Stimulated activated CD4-positive, alpha-beta T cell treated with anti-CD3 and anti-CD28 coated beads, Interleukin-12 subunit alpha, Interleukin-12 subunit beta, amount 100 ng/mL, for 48 hours (primary cell): ENCODE measurements at regions not wholly inside any gene's neighbourhood (a gene's known extent, or its start where the extent isn't known, plus 50 kb on each side); places are given as distances from the start of the nearest gene placed in this dataset.
"Not testable (repeated sequence)": the region's sequence is repeated elsewhere in the genome, so short reads cannot be mapped to it uniquely, and the experiment has no call there.

ENCODE experiments used
- DNase-seq, 3 donors: peaks; one replicate each; pipeline ENCODE4 v3.0.0-alpha.2; 2020; ENCODE audit warnings: low read depth in 2 of 3, low spot score in 1 of 3

- DNase-seq: no peak
These were observed 496.9 kb upstream of the CAMK1G start for GRCh38 chr1:209086486-209087192.

GRCh38 chr1:209094384-209094783, 489.1 kb upstream of the CAMK1G start:
- no peak for DNase-seq

DNA sequence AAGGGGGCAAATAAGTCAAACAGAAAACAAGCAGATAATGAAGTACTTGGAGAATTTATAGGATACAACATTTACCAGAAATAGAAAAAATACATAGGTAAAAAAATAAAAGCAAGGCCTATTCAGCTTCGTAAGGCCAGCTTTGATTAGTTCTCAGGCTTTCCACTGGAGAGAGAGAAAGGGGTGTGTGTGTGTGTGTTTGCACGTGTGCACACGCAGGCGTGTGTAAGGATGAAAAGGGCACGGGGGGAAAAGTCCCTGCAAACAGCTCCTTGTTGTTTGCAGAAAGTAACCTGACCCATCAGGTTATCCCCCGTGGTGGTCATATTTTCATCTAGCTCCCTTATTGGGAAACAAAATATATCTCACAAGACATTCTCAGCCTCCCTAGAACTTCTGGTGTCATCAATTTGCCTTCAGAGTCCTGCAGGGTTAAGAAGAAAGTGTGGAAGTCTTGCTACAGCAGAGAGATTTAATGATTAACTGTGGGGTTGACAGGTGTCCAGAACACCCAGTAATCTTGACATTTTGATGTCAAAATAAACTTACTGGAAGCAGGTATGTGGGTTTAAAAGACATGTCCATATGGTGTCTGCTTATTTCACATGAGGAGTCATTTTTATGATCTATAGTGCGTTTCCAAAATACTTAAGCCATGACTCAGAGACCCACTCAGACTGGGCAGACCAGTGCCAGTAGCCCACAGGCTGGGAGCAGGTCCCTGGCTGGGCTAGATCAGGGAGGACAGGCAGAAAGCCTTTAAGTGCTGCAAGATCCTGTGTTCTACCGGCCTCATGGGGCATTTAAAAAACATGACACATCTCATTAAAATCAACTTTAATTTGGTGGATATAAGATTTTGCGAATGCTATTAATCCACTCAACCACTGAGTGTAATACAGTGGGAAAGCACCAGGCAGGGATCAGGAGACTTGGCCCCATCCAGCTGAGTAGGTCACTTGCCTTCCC, 487.6 kb upstream of the CAMK1G start:
- DNase-seq: no peak

- DNase-seq: no peak
These were observed 483.1 kb upstream of the CAMK1G start for GRCh38 chr1:209100460-209100859.

- DNase-seq: no peak
These were observed 482.4 kb upstream of the CAMK1G start for GRCh38 chr1:209101106-209101505.

- no peak for DNase-seq
These were observed 481.4 kb upstream of the CAMK1G start for GRCh38 chr1:209102120-209102519.

- DNase-seq: no peak
These were observed 481.0 kb upstream of the CAMK1G start for GRCh38 chr1:209102531-209102930.

DNA sequence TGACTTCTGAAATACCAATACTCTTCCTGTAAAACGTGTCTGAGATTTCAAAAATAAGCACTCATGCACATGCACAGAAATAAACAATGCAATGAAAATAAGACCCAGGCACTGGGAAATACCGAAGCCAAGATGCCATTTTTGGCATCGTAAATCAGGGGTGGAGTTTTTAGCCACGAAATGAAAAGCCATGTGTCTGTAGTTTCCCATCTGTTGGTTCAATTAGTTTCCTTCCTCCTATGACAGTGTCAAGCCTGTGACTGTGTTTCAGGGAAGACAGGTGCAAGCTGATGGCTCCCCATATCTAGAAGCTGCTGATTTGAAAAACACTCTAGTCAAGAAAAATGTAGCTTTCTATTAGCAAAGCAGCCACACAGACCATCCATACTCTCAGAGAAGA, 480.4 kb upstream of the CAMK1G start:
- no peak for DNase-seq

DNA sequence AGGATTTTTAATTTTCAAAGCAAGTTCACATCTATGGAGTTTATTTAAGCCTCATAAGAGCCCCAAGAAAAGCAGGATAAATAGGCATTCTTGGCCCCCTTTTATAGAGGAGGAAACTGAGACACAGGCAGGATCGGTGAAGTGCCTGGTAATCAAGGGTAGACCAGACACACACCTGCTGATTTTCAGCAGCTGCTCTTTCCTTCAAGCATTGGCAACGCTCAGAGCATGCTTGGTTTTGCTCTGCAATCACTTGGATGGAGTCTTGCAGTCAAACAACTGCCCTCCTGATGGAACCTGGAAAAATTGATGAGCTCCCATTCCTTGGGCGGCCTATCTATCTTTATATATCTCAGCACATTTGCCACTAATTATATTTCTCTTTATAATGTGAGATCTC, 478.9 kb upstream of the CAMK1G start:
- no peak for DNase-seq

- DNase-seq: no peak
These were observed 477.8 kb upstream of the CAMK1G start for GRCh38 chr1:209105701-209106100.

- DNase-seq: no peak
These were observed 477.2 kb upstream of the CAMK1G start for GRCh38 chr1:209106237-209106741.

DNA sequence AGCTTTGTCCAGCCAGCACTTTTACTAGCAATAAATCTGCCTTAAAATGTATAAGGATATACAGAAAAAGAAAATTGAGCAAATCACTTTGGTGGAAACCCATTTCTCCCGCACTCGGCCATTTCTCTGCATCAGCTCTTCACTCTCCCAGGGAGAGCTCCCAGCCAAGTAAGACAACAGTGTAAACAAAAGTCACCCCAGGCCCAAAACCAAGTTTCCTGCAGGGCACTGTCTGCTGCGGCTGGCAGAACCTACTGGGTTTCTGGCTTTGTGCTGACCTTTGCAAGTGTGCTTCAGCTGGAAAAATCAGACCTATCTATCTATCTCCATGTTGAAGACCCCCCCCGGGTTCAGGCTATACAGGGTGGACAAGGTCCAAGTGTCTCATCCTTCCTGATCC, 476.7 kb upstream of the CAMK1G start:
- no peak for DNase-seq

DNA sequence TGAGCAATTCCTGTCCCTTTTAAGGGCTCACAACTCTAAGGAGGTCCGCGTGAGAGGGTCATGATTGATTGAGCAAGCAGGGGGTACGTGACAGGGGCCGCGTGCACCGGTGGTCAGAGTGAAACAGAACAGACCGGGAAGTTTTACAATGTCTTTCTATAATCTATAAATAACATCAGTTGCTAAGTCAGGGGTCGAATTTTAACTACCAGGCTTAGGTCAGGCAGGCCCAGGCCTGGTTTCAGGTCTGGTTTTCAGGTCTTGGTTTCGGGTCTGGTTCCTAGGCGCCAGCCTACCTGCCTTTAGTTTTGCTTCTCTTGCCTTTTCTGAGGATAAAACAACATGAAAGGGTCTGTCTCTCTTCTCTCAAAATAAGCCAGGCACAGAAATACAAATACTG, 476.0 kb upstream of the CAMK1G start:
- no peak for DNase-seq

DNA sequence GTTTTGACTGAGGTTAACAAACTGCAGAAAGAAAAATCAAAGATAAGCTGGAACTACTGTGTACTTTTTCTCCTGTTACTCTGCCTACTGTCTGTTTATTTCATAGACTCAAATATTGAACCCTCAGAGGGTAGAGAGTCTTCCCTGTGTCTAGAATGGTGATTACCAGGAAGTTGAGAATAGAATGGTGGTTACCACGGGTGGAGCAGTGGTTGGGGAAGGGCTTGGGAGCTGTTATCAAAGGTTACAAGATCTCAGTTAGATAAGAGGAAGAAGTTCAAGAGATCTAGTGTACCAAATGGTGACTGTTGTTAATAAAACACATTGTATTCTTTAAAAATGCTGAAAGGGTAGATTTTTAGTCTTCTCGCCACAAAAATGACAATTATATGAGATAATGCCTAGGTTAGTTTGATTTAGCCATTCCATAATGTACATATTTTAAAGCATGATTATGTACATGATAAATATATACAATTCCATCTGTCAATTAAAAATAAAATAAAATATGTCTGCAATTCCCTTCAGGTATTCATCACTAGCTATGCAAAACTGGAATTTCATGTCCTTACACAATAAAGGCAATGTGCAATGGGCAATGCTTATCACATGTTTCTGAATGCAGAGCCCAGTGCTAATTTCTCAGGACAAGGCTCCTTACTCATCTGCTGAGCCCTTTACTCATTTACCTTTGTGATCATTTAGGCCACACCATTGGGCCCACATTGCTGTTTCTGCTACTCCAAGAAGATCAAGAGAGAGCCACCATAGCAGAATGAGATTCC, 474.3 kb upstream of the CAMK1G start:
- DNase-seq: no peak

- DNase-seq: no peak
These were observed 470.0 kb upstream of the CAMK1G start for GRCh38 chr1:209113521-209113920.

DNA sequence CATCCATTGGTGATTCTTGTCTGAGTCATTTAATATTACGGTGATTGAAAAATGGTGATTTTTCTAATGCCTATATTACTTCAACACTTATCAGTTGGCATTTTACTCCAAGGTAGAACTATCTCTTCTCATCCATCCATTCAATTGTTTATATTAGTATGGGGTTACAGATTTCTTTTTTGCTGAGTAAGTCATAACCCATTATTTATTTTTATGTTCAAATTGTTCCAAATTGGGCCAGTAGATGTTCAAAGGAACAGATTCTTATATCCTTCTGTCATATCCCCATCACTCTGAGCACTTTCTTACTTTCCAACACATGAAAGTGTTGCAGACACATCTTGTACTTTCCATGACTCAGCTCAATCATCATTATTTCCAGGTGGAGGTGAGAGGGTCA, 466.8 kb upstream of the CAMK1G start:
- no peak for DNase-seq

DNA sequence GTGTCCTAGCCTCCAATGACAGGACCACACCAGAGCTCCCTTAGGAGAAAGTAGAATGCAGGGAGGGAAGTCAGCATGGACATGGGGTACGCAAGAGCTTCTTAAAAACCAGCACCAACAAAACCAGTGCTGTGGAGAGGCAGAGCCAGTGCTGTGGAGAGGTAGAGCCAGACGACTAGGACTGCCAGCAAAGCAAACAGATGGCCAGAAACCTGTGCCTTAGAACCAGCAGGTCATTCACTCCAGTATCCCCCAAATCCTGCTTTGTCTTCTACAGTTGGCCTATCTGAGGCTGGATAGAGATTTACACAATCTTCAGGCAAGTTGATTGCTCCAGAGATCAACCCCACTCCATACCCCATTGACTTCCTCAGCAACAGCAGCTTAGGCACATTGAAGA, 459.9 kb upstream of the CAMK1G start:
- DNase-seq: no peak

- DNase-seq: not testable (repeated sequence)
These were observed 454.4 kb upstream of the CAMK1G start for GRCh38 chr1:209129091-209129490.

DNA sequence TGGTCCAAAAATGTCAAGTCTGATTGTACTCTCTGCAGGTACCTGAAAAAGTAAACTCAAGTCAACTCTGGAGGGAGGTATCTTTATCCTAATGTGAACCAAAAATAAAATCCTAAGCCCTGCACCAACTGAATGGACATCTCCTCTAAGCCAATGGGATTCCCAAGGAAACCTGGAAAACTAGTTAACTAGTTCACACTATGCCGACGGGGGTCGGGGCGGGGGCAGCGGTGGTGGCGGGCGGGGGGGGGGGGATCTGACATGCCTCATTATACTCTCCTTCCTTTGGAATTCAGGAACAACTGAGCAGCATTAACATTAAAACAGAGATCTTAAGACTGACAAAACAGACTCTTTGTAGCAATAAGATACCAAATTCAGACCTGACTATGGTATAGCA, 452.6 kb upstream of the CAMK1G start:
- no peak for DNase-seq

- DNase-seq: no peak
These were observed 450.6 kb upstream of the CAMK1G start for GRCh38 chr1:209132736-209133467.

GRCh38 chr1:209134001-209134400, 449.5 kb upstream of the CAMK1G start:
- no peak for DNase-seq
